Transverse colon (tissue), 4 donors: ENCODE measurements at regions not wholly inside any gene's neighbourhood (a gene's known extent, or its start where the extent isn't known, plus 50 kb on each side); places are given as distances from the start of the nearest gene placed in this dataset.

Source experiments
- DNase-seq: peaks from one replicate; pipeline ENCODE4 v3.0.0-alpha.2; 2019
- H3K27ac ChIP-seq, 4 donors: fragments of 200-600 bp; sonication (generic); 2 replicates each; pipeline ENCODE4 v1.5.1; 2016 to 2018; ENCODE audit warnings: inconsistent platforms in 4 of 4
- H3K27me3 ChIP-seq: fragments of 200-600 bp; sonication (generic); 2 replicates; pipeline ENCODE4 v1.5.1; 2017; ENCODE audit warnings: inconsistent platforms
- H3K36me3 ChIP-seq, 4 donors: fragments of 200-600 bp; sonication (generic); 2 replicates each; pipeline ENCODE4 v1.5.1; 2017 to 2019; ENCODE audit warnings: inconsistent platforms in 4 of 4
- H3K4me1 ChIP-seq, 4 donors: fragments of 200-600 bp; sonication (generic); 2 replicates each; pipeline ENCODE4 v1.5.1; 2017 to 2020; ENCODE audit warnings: inconsistent platforms in 4 of 4
- H3K4me3 ChIP-seq, 4 donors: fragments of 200-600 bp; sonication (generic); 1 replicate in 1 of 4; 2 replicates in 3 of 4; pipeline versions ENCODE4 v1.5.1 to v1.6.1; 2017 to 2019; ENCODE audit warnings: inconsistent platforms in 4 of 4
- H3K9me3 ChIP-seq, 2 donors: fragments of 200-600 bp; sonication (generic); 2 replicates each; pipeline ENCODE4 v1.5.1; 2017 to 2019; ENCODE audit warnings: inconsistent platforms in 2 of 2
- CTCF ChIP-seq, 5 experiments: fragments of 200-600 bp in 3 of 5; fragments of 450-650 bp in 2 of 5; sonication (generic) in 3 of 5; IDR thresholded peaks; 1 replicate in 2 of 5; 2 replicates in 3 of 5; pipeline ENCODE4 v1.5.1; 2016 to 2017; ENCODE audit warnings: antibody characterized with exemption in 5 of 5, inconsistent platforms in 3 of 5, mild to moderate bottlenecking in 2 of 5, moderate library complexity in 1 of 5
- EP300 ChIP-seq: sonication (generic); formaldehyde crosslinking; IDR thresholded peaks from one replicate; pipeline ENCODE4 v1.6.1; 2017; ENCODE audit warnings: antibody characterized with exemption, low read depth
- POLR2A ChIP-seq: fragments of 450-650 bp; IDR thresholded peaks from one replicate; pipeline ENCODE4 v1.6.1; 2016; ENCODE audit warnings: antibody characterized with exemption, mild to moderate bottlenecking, moderate library complexity
- POLR2AphosphoS5 ChIP-seq, 3 donors: sonication (generic); formaldehyde crosslinking; IDR thresholded peaks; one replicate each; pipeline ENCODE4 v1.6.1; 2016; ENCODE audit warnings: antibody characterized with exemption in 3 of 3
- WGBS, 2 donors: methylation state at CpG; one replicate each; pipeline ENCODE4 v1.1.5; 2018; ENCODE audit warnings: low coverage in 1 of 2; 5-methylcytosine and 5-hydroxymethylcytosine counted together
- in situ Hi-C, 4 donors: fragments of 200-750 bp; cut with MboI; loops; one replicate each; pipeline versions ENCODE4 v1.15.0 to v1.15.1; 2017; ENCODE audit warnings: low sequenced_read_pairs in 3 of 4, low pct_ligation_motif_present in 1 of 4, low pct_unique_long_range_greater_than_20kb in 1 of 4
- intact Hi-C: fragments of 100-400 bp; cut with DNase I; formaldehyde crosslinking; loops from one replicate; pipeline ENCODE4 v1.15.1; 2023; ENCODE audit warnings: low total_unique reads

- H3K36me3 ChIP-seq, result no peaks in the 10 kb centered on the region
- intact Hi-C loops, result no loop called here
Observed at GRCh38 chr1:239730378-239730777, 344.0 kb downstream of the CHRM3 start.

GRCh38 chr1:239731082-239731748 is 344.8 kb downstream of the CHRM3 start:
- Histone ChIP-seq H3K4me3 (no peak overlapping the region), H3K36me3 (no peaks in the 10 kb centered on the region), H3K27me3 (no peaks in the 10 kb centered on the region), H3K27ac (no peak overlapping the region), H3K9me3 (no peaks in the 10 kb centered on the region), H3K4me1 (no peaks in the 10 kb centered on the region)
- in situ Hi-C loops, result no loop called here
- intact Hi-C loops, result no loop called here
- no peak for TF ChIP-seq POLR2AphosphoS5 (IDR thresholded peaks at IDR 0.05)
- no peak for TF ChIP-seq CTCF (IDR thresholded peaks at IDR 0.05)
- TF ChIP-seq POLR2A, result no peak
- no peak for TF ChIP-seq EP300
- no peak for DNase-seq
- WGBS, 2 donors, result 68 to 75% methylated on average over 5 of the region's 5 CpGs

More at GRCh38 chr1:239730378-239730777, 344.0 kb downstream of the CHRM3 start:
- in situ Hi-C loops, result no loop called here
- TF ChIP-seq POLR2AphosphoS5 (IDR thresholded peaks at IDR 0.05) (no peak), CTCF (IDR thresholded peaks at IDR 0.05) (no peak), POLR2A (no peak), EP300 (no peak)
- Histone ChIP-seq H3K4me3 (no peak overlapping the region), H3K9me3 (no peaks in the 10 kb centered on the region), H3K4me1 (no peaks in the 10 kb centered on the region), H3K27me3 (no peaks in the 10 kb centered on the region), H3K27ac (no peak overlapping the region)
- WGBS, 2 donors, result 75 to 95% methylated on average over 2 of the region's 2 CpGs
- no peak for DNase-seq

DNA sequence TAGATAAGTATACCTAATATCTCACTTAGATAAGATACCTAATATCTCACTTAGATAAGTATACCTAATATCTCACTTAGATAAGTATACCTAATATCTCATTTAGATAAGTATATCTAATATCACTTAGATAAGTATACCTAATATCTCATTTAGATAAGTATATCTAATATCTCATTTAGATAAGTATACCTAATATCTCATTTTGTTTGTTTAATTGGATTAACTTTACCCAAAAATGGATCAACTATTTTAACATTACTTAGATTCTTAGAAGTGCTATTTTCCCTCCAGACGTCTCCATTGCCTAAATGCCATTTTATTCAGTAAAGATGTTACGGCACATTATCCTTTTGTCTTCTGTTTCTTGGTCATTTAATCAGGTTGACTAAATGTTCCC is 346.4 kb downstream of the CHRM3 start:
- no peak overlapping the region for H3K4me3 ChIP-seq
- DNase-seq, result no peak
- intact Hi-C loops, result no loop called here
- no peaks in the 10 kb centered on the region for H3K36me3 ChIP-seq
- no peaks in the 10 kb centered on the region for H3K27me3 ChIP-seq
- in situ Hi-C loops, result no loop called here
- WGBS, 2 donors, result 95 to 100% methylated on average over 2 of the region's 2 CpGs
- TF ChIP-seq POLR2A (no peak), EP300 (no peak), CTCF (IDR thresholded peaks at IDR 0.05) (no peak), POLR2AphosphoS5 (IDR thresholded peaks at IDR 0.05) (no peak)
- no peak overlapping the region for H3K27ac ChIP-seq
- H3K4me1 ChIP-seq, result no peaks in the 10 kb centered on the region
- no peaks in the 10 kb centered on the region for H3K9me3 ChIP-seq

- intact Hi-C loops (no loop called here), in situ Hi-C loops (no loop called here)
- Histone ChIP-seq H3K4me1 (no peaks in the 10 kb centered on the region), H3K27me3 (no peaks in the 10 kb centered on the region), H3K36me3 (no peaks in the 10 kb centered on the region), H3K9me3 (no peaks in the 10 kb centered on the region), H3K27ac (no peak overlapping the region), H3K4me3 (no peak overlapping the region)
- TF ChIP-seq POLR2A, result no peak
- TF ChIP-seq EP300, result no peak
- no peak for TF ChIP-seq CTCF (IDR thresholded peaks at IDR 0.05)
- no peak for TF ChIP-seq POLR2AphosphoS5 (IDR thresholded peaks at IDR 0.05)
- no peak for DNase-seq
- 82 to 86% methylated on average over 3 of the region's 3 CpGs for WGBS, 2 donors
Observed at GRCh38 chr1:239733995-239734394, 347.6 kb downstream of the CHRM3 start.
